CD4-positive, CD25-positive, alpha-beta regulatory T cell (primary cell): ENCODE measurements at regions not wholly inside any gene's neighbourhood (a gene's known extent, or its start where the extent isn't known, plus 50 kb on each side); places are given as distances from the start of the nearest gene placed in this dataset.

Experiments
- ATAC-seq, 2 donors: fragments of 150-1000 bp; cut with Tn5 transposase; one replicate each; pipeline ENCODE4 v1.10.0; 2021; ENCODE audit warnings: low read depth in 2 of 2, moderate number of reproducible peaks in 2 of 2, moderate library complexity in 1 of 2
- DNase-seq, 3 donors: peaks; one replicate each; pipeline versions ENCODE4 v3.0.0 to v3.0.0-alpha.2; 2012 to 2022; ENCODE audit warnings: mixed read lengths in 1 of 3
- H3K27ac ChIP-seq: one replicate; pipeline ENCODE4 v1.7.0; 2013; ENCODE audit warnings: mild to moderate bottlenecking, low read length; ENCODE audit not compliant: insufficient read depth, poor library complexity, severe bottlenecking
- H3K27me3 ChIP-seq: one replicate; pipeline ENCODE4 v1.7.0; 2013; ENCODE audit warnings: low read length; ENCODE audit not compliant: control insufficient read depth, insufficient read depth
- H3K36me3 ChIP-seq: one replicate; pipeline ENCODE4 v1.7.0; 2013; ENCODE audit warnings: mild to moderate bottlenecking, low read length, moderate library complexity; ENCODE audit not compliant: control insufficient read depth, insufficient read depth
- H3K4me1 ChIP-seq: 2 replicates; pipeline ENCODE4 v1.7.0; 2013; ENCODE audit warnings: mild to moderate bottlenecking, low read length; ENCODE audit not compliant: insufficient read depth, control insufficient read depth, poor library complexity, severe bottlenecking
- H3K4me3 ChIP-seq: one replicate; pipeline ENCODE4 v1.7.0; 2013; ENCODE audit warnings: low read depth, mild to moderate bottlenecking, low read length, moderate library complexity
- H3K9me3 ChIP-seq, 2 experiments: 1 replicate in 1 of 2; 2 replicates in 1 of 2; pipeline ENCODE4 v1.7.0; 2013; ENCODE audit warnings: low read length in 2 of 2, mild to moderate bottlenecking in 1 of 2, moderate library complexity in 1 of 2; ENCODE audit not compliant: control insufficient read depth in 2 of 2
- H3K27ac Mint-ChIP-seq, 3 donors: one replicate each; pipeline ENCODE4 v1.8.0; 2020 to 2022; ENCODE audit warnings: mild to moderate bottlenecking in 3 of 3, mixed read lengths in 3 of 3, moderate library complexity in 2 of 3
- H3K27me3 Mint-ChIP-seq: one replicate; pipeline ENCODE4 v1.8.0; 2022; ENCODE audit warnings: mild to moderate bottlenecking, mixed read lengths
- H3K36me3 Mint-ChIP-seq: one replicate; pipeline ENCODE4 v1.8.0; 2020; ENCODE audit warnings: mixed read lengths
- H3K4me1 Mint-ChIP-seq, 4 donors: one replicate each; pipeline ENCODE4 v1.8.0; 2020 to 2022; ENCODE audit warnings: mixed read lengths in 4 of 4, mild to moderate bottlenecking in 1 of 4
- H3K4me3 Mint-ChIP-seq, 4 donors: one replicate each; pipeline ENCODE4 v1.8.0; 2020 to 2022; ENCODE audit warnings: mild to moderate bottlenecking in 4 of 4, mixed read lengths in 4 of 4, moderate library complexity in 3 of 4
- H3K9me3 Mint-ChIP-seq, 7 donors: one replicate each; pipeline ENCODE4 v1.8.0; 2020 to 2022; ENCODE audit warnings: mixed read lengths in 7 of 7, mild to moderate bottlenecking in 3 of 7, moderate library complexity in 2 of 7

GRCh38 chr12:15033029-15033428 lies 60.2 kb downstream of the PDE6H start:
- H3K27ac Mint-ChIP-seq: no peak overlapping the region
- H3K4me3 Mint-ChIP-seq: no peak overlapping the region
- Histone ChIP-seq H3K27me3 (peaks cover 6% of the 10 kb centered on the region), H3K4me1 (no peaks in the 10 kb centered on the region), H3K4me3 (no peak overlapping the region), H3K9me3 (peaks cover 0 to 2% of the 10 kb centered on the region in 2 experiments), H3K27ac (no peak overlapping the region), H3K36me3 (no peaks in the 10 kb centered on the region)
- no peak for DNase-seq
- ATAC-seq: no peak
- no peaks in the 10 kb centered on the region for H3K36me3 Mint-ChIP-seq
- H3K9me3 Mint-ChIP-seq: peaks cover 2 to 8% (median 6%) of the 10 kb centered on the region in 7 donors
- H3K4me1 Mint-ChIP-seq: no peaks in the 10 kb centered on the region
- H3K27me3 Mint-ChIP-seq: peaks cover 45% of the 10 kb centered on the region

- Histone ChIP-seq H3K4me3 (no peak overlapping the region), H3K4me1 (no peaks in the 10 kb centered on the region), H3K27ac (no peak overlapping the region), H3K36me3 (no peaks in the 10 kb centered on the region), H3K9me3 (no peaks in the 10 kb centered on the region), H3K27me3 (peaks cover 3% of the 10 kb centered on the region)
- H3K9me3 Mint-ChIP-seq: peaks cover 0 to 8% (median 2%) of the 10 kb centered on the region in 7 donors
- no peak for ATAC-seq
- no peaks in the 10 kb centered on the region for H3K36me3 Mint-ChIP-seq
- no peak overlapping the region for H3K4me3 Mint-ChIP-seq
- H3K27me3 Mint-ChIP-seq: peaks cover 42% of the 10 kb centered on the region
- no peak for DNase-seq
- peak overlapping the region in 1 of 3 donors; percentile 46 for H3K27ac Mint-ChIP-seq
- H3K4me1 Mint-ChIP-seq: no peaks in the 10 kb centered on the region
These were observed 60.8 kb downstream of the PDE6H start for GRCh38 chr12:15033641-15034040.

GRCh38 chr12:15035185-15035584 lies 62.3 kb downstream of the PDE6H start:
- Mint-ChIP-seq H3K36me3 (no peaks in the 10 kb centered on the region), H3K4me1 (no peaks in the 10 kb centered on the region), H3K4me3 (no peak overlapping the region), H3K27ac (no peak overlapping the region), H3K27me3 (peaks cover 40% of the 10 kb centered on the region), H3K9me3 (peaks cover 0 to 6% (median 0%) of the 10 kb centered on the region in 7 donors)
- no peak overlapping the region for H3K27ac ChIP-seq
- H3K4me1 ChIP-seq: no peaks in the 10 kb centered on the region
- H3K4me3 ChIP-seq: no peak overlapping the region
- H3K27me3 ChIP-seq: peaks cover 2% of the 10 kb centered on the region
- H3K9me3 ChIP-seq: no peaks in the 10 kb centered on the region
- H3K36me3 ChIP-seq: no peaks in the 10 kb centered on the region
- DNase-seq (no peak), ATAC-seq (no peak)

- Histone ChIP-seq H3K4me1 (no peaks in the 10 kb centered on the region), H3K36me3 (no peaks in the 10 kb centered on the region), H3K4me3 (no peak overlapping the region), H3K9me3 (no peaks in the 10 kb centered on the region), H3K27me3 (peaks cover 2% of the 10 kb centered on the region), H3K27ac (no peak overlapping the region)
- Mint-ChIP-seq H3K9me3 (peaks cover 0 to 6% (median 0%) of the 10 kb centered on the region in 7 donors), H3K4me3 (no peak overlapping the region), H3K27me3 (peaks cover 35% of the 10 kb centered on the region), H3K4me1 (no peaks in the 10 kb centered on the region), H3K27ac (no peak overlapping the region), H3K36me3 (no peaks in the 10 kb centered on the region)
- no peak for DNase-seq
- no peak for ATAC-seq
These were observed 64.3 kb downstream of the PDE6H start for GRCh38 chr12:15037091-15037687.

- Histone ChIP-seq H3K27me3 (peaks cover 6% of the 10 kb centered on the region), H3K9me3 (no peaks in the 10 kb centered on the region), H3K36me3 (no peaks in the 10 kb centered on the region), H3K4me1 (no peaks in the 10 kb centered on the region), H3K4me3 (no peak overlapping the region), H3K27ac (no peak overlapping the region)
- Mint-ChIP-seq H3K9me3 (peaks cover 0 to 6% (median 0%) of the 10 kb centered on the region in 7 donors), H3K27me3 (peaks cover 36% of the 10 kb centered on the region), H3K27ac (no peak overlapping the region), H3K4me1 (no peaks in the 10 kb centered on the region), H3K4me3 (no peak overlapping the region), H3K36me3 (no peaks in the 10 kb centered on the region)
- ATAC-seq (no peak), DNase-seq (no peak)
These were observed 65.3 kb downstream of the PDE6H start for GRCh38 chr12:15038137-15038536.

GRCh38 chr12:15044471-15044870 lies 71.6 kb downstream of the PDE6H start:
- DNase-seq (no peak), ATAC-seq (no peak)
- Mint-ChIP-seq H3K36me3 (no peaks in the 10 kb centered on the region), H3K4me3 (no peak overlapping the region), H3K9me3 (no peaks in the 10 kb centered on the region), H3K4me1 (no peaks in the 10 kb centered on the region), H3K27ac (no peak overlapping the region), H3K27me3 (peaks cover 16% of the 10 kb centered on the region)
- no peaks in the 10 kb centered on the region for H3K36me3 ChIP-seq
- no peak overlapping the region for H3K27ac ChIP-seq
- H3K4me3 ChIP-seq: no peak overlapping the region
- peaks cover 7% of the 10 kb centered on the region for H3K27me3 ChIP-seq
- no peaks in the 10 kb centered on the region for H3K4me1 ChIP-seq
- H3K9me3 ChIP-seq: no peaks in the 10 kb centered on the region

- H3K36me3 ChIP-seq: no peaks in the 10 kb centered on the region
- H3K27ac ChIP-seq: no peak overlapping the region
- no peak overlapping the region for H3K4me3 ChIP-seq
- no peaks in the 10 kb centered on the region for H3K9me3 Mint-ChIP-seq
- no peaks in the 10 kb centered on the region for H3K4me1 ChIP-seq
- DNase-seq (no peak), ATAC-seq (no peak)
- no peaks in the 10 kb centered on the region for H3K36me3 Mint-ChIP-seq
- no peaks in the 10 kb centered on the region for H3K4me1 Mint-ChIP-seq
- H3K27ac Mint-ChIP-seq: no peak overlapping the region
- H3K4me3 Mint-ChIP-seq: no peak overlapping the region
- H3K9me3 ChIP-seq: no peaks in the 10 kb centered on the region
- peaks cover 7% of the 10 kb centered on the region for H3K27me3 ChIP-seq
- H3K27me3 Mint-ChIP-seq: peaks cover 16% of the 10 kb centered on the region
These were observed 72.6 kb downstream of the PDE6H start for GRCh38 chr12:15045451-15045850.

GRCh38 chr12:15047611-15048010 lies 74.8 kb downstream of the PDE6H start:
- Mint-ChIP-seq H3K27ac (no peak overlapping the region), H3K36me3 (no peaks in the 10 kb centered on the region), H3K9me3 (no peaks in the 10 kb centered on the region), H3K4me3 (no peak overlapping the region), H3K4me1 (no peaks in the 10 kb centered on the region), H3K27me3 (peaks cover 9% of the 10 kb centered on the region)
- Histone ChIP-seq H3K9me3 (no peaks in the 10 kb centered on the region), H3K27me3 (peaks cover 8% of the 10 kb centered on the region), H3K27ac (no peak overlapping the region), H3K4me3 (no peak overlapping the region), H3K4me1 (no peaks in the 10 kb centered on the region), H3K36me3 (no peaks in the 10 kb centered on the region)
- ATAC-seq: no peak
- no peak for DNase-seq
